ENCODE measurements at regions not wholly inside any gene's neighbourhood (a gene's known extent, or its start where the extent isn't known, plus 50 kb on each side); places are given as distances from the start of the nearest gene placed in this dataset.
"Not testable (repeated sequence)": the region's sequence is repeated elsewhere in the genome, so short reads cannot be mapped to it uniquely, and the experiment has no call there.

DNA sequence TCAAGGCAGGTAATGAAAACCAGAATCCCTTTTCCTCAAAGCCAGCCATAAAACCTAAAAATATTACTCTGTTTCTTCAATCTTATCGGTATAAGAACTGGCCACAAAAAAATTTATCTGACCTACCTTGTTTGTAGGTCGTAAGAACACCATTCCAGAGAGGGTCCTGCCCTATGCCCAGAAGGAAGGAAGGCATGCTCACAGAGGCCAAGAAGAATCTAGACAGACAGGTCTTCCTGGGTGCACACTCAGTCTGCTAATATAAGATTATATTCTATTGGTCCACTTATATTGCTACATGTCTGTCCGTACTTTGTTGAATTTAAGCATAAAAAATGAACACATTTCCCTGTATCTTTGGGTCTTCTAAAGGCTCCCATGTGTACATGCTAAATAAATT lies 2136.1 kb upstream of the PCDH20 start:
- DNase-seq: no peak

DNA sequence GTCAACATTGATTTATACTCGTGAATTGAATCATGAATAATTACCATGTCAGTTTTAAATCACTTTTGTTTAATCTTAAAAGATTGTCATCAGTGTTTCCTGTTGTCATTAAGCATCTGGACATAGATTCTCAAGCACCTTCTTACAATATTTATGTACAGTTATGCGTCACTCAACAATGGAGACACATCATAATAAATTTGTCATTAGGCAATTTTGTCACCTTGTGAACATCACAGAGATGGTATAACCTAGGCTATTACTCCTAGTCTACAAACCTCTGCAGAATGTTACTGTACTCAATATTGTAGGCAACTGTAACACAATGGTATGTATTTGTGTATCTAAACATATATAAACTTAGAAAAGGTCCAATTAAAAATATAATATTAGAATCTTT lies 2130.9 kb upstream of the PCDH20 start:
- DNase-seq: no peak

GRCh38 chr13:63542770-63543169 lies 2127.1 kb upstream of the PCDH20 start:
- DNase-seq: no peak

- DNase-seq: no peak
Measured at GRCh38 chr13:63541336-63541735, 2125.7 kb upstream of the PCDH20 start.

GRCh38 chr13:63540061-63540460 lies 2124.4 kb upstream of the PCDH20 start:
- no peak for DNase-seq

- DNase-seq: no peak
Measured at GRCh38 chr13:63517371-63517770, 2101.7 kb upstream of the PCDH20 start.

DNA sequence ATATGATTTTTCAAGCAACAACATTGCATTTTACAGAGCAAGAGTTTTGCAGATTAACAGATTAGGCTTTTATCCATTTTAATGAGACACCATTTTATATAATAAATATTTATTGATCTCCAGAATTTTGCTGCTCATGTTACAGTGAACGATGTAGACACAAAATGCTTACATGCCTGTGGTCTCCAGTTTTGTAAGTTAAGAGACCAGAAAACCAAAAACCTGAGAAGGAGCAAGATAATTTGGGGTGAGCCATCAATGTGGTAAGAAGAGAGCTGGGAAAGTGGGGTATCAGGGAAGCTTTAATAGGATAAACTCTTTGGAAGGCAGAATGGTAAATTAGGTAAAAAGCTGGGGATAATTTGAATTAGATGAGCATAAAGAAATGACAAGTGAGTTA lies 2100.5 kb upstream of the PCDH20 start:
- no peak for DNase-seq

GRCh38 chr13:63514886-63515285 lies 2099.2 kb upstream of the PCDH20 start:
- no peak for DNase-seq

GRCh38 chr13:63512095-63512494 lies 2096.4 kb upstream of the PCDH20 start:
- DNase-seq: no peak

- DNase-seq: no peak
Measured at GRCh38 chr13:63501702-63502101, 2086.1 kb upstream of the PCDH20 start.

DNA sequence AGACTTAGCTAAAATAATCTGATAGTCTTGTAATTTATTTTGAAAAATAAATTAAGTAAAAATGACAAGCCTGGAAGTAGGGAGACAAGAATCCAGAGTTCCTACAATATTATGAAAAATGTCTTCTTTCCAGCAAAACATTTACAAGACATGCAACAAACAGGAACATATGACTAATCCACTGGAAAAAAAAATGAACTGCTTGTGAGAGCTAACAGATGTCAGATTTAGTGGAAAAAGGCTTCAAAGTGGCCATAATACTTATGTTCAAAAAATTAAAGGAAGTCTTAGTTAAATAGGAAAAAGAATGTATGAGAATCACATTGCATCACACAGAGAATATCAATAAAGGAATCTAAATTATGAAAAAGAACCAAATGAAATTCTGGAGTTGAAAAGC lies 2082.0 kb upstream of the PCDH20 start:
- no peak for DNase-seq

DNA sequence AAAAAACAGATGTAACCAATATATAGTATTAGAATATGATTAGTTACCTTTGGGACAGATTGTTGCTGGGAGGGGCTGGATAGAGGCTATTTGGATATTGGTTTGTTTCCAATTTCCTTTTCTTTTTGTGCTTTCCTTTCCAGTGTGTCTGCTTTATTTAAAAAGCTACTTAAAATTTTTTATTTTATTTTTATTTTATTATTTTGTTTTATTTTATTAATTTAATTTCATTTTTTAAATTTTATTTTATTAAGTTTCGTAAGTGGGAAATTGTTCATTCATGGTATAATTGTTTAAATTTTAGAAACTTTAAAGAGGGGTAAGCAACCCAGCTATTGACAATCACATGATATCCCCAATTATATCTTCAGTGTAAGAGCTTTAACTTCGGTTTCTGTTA lies 2077.0 kb upstream of the PCDH20 start:
- DNase-seq: no peak

GRCh38 chr13:63490149-63490548 lies 2074.5 kb upstream of the PCDH20 start:
- DNase-seq: no peak

DNA sequence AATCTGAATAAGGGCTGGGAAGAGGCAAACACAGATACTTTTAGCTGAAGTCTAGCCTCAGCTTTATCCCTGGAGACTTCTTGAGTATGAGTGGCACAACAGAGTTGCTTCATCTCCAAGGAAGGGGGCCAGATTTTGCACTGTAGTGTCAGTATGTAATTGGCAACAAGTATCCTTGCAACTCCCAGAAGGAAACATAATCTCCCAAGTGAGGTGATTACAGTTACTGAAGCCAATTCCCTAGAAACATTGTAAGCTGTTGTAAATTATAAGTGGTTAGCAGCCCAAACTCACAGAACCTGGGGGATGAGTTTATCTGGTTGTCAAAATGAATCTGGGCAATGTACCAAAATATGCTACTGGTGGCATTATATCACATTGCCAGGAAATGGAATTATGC lies 2065.7 kb upstream of the PCDH20 start:
- no peak for DNase-seq

DNA sequence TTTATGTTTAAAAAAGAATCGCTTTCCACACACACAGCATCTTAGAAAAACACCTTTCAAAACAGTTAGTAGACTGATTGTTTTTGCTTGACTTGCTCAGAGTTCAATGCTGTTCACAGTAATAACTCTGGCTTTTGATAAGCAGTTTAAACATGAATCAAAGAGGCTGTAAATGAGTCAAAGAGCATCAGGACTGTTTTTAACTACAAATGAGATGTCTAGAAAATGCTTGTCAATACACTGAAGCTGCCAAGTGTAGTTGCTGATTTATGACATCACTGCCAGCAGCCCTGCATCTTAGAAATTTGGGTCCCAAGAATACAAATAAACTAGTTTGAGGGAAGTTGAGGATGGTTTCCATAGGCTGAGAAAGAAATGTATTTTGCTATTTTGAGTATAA lies 2057.1 kb upstream of the PCDH20 start:
- DNase-seq: no peak

- no peak for DNase-seq
Measured at GRCh38 chr13:63463782-63464610, 2048.3 kb upstream of the PCDH20 start.

DNA sequence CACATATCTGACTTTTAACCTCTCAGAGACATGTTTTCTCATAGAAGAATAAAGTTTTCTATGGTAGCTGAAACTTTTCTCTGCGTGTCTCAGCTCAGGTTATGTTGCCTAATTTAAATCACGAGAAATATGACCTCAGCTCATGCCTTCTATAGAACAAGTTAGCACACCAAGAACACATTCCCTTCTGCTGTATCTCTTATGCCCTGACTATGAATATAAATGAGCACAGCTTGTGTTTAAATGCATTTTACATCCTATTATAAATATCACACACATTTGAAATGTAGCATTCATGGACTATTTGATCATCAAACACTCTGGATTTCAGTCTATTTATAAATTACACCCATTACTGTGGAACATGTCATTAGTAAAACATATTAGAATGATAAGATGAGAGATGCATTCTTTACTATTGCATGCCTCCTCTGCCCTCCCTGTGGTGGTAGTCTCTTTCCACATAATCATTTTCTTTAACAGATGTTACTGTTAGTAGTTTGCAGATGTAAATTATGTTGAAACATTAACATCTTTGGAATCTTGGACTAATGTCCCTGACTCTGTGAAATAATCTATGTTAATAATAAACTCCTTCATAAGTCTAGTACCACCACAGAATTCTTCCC lies 2044.9 kb upstream of the PCDH20 start:
- no peak for DNase-seq

GRCh38 chr13:63457186-63457585 lies 2041.5 kb upstream of the PCDH20 start:
- DNase-seq: no peak

DNA sequence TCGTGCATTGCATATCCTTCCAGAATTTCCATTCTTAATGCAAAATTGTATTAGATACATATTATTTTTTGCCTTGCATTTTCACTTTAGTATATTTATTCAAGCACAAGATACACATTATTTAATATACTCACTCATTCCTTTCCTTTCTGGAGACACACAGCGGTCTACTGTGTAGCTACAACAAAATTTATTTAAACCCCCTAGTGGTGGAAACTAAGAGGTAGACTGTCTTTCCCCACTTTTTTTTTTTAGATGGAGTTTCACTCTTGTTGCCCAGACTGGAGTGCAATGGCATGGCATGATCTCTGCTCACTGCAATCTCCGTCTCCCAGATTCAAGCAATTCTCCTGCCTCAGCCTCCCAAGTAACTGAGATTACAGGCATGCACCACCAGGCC lies 2040.3 kb upstream of the PCDH20 start:
- DNase-seq: no peak

DNA sequence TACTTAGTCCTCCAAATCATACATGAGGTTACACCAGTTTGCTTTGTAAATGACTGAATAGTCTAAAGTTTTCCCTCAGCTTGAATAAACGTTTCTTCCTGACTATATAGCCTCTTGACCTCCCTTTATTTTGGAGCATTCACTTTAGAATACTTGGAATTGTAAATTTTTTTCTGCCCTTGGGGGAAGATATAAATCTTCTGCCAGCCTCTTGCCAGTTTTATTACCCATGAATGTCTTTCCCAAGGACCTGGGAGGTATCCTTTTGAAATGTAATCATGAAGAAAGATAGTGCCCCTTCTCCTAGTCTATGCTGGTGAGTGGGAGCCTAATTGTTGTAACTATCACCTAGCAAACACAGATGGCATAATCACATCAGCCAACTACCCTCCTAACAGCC lies 2033.9 kb upstream of the PCDH20 start:
- no peak for DNase-seq

GRCh38 chr13:63448692-63449091 lies 2033.0 kb upstream of the PCDH20 start:
- DNase-seq: no peak

DNA sequence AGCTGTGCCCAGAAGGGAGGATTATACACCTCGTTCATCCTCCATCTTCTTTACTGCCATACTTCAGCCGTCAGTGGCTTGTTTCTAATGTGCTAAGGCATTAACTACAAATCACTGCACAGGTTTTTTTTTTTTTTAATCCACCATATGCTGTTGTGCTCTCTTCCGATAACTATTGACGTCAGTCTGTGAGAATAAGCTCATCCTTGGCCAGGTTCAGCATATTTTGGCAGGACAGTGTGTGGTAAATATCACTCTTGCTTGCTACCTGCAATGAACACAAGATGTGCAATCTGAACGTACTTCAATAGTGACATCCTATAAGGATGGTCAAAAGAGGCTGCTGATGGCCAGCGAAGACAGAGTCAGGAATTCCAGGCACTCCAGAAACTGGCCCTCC lies 2030.7 kb upstream of the PCDH20 start:
- no peak for DNase-seq

DNA sequence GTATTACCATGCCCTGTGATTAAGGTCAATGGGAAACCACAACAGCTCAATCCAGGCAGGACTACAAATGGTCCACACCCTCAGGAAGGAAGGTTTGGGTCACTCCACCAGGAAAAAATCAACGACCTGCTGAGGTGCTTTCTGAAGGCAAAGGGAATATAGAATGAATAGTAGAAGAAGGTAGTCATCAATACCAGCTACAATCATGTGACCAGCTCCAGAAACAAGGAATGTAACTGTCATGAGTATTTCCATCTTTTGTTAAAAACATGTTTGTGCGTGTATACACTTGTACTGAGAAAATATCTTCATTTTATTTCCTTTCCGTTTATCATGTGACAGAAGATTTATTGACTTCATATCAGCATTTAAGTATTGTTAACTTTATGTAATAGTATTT lies 2028.6 kb upstream of the PCDH20 start:
- DNase-seq: not testable (repeated sequence)

- no peak for DNase-seq
Measured at GRCh38 chr13:63438951-63439350, 2023.3 kb upstream of the PCDH20 start.

GRCh38 chr13:63436325-63436668 lies 2020.6 kb upstream of the PCDH20 start:
- DNase-seq: no peak
